ENCODE measurements at regions not wholly inside any gene's neighbourhood (a gene's known extent, or its start where the extent isn't known, plus 50 kb on each side); places are given as distances from the start of the nearest gene placed in this dataset.
"Not testable (repeated sequence)": the region's sequence is repeated elsewhere in the genome, so short reads cannot be mapped to it uniquely, and the experiment has no call there.

- Histone ChIP-seq H3K27ac (ENCODE audit: poor library complexity, severe bottlenecking) (no peak overlapping the region), H3K27me3 (ENCODE audit: insufficient read depth, poor library complexity, severe bottlenecking) (no peaks in the 10 kb centered on the region), H3K4me3 (ENCODE audit: severe bottlenecking) (no peak overlapping the region), H3K9me3 (ENCODE audit: severe bottlenecking) (no peaks in the 10 kb centered on the region), H3K36me3 (ENCODE audit: low read depth) (no peaks in the 10 kb centered on the region), H3K4me1 (ENCODE audit: insufficient read depth, poor library complexity, severe bottlenecking) (no peaks in the 10 kb centered on the region)
- TF ChIP-seq CTCF (IDR thresholded peaks at IDR 0.05; ENCODE audit: poor library complexity, severe bottlenecking): no peak
- ATAC-seq (ENCODE audit: low read depth): no peak; the same call in 2 of the 3 replicates
- DNase-seq (ENCODE audit: low spot score): no peak
Observed at GRCh38 chr4:138775890-138776289, 239.7 kb upstream of the NOCT start.

GRCh38 chr4:138775489-138775888, 240.1 kb upstream of the NOCT start:
- H3K9me3 ChIP-seq (ENCODE audit: severe bottlenecking): no peaks in the 10 kb centered on the region
- ATAC-seq (ENCODE audit: low read depth) (no peak), DNase-seq (ENCODE audit: low spot score) (no peak)
- H3K4me1 ChIP-seq (ENCODE audit: insufficient read depth, poor library complexity, severe bottlenecking): no peaks in the 10 kb centered on the region
- H3K27me3 ChIP-seq (ENCODE audit: insufficient read depth, poor library complexity, severe bottlenecking): no peaks in the 10 kb centered on the region
- no peak for TF ChIP-seq CTCF (IDR thresholded peaks at IDR 0.05; ENCODE audit: poor library complexity, severe bottlenecking)
- H3K27ac ChIP-seq (ENCODE audit: poor library complexity, severe bottlenecking): no peak overlapping the region
- H3K36me3 ChIP-seq (ENCODE audit: low read depth): no peaks in the 10 kb centered on the region
- H3K4me3 ChIP-seq (ENCODE audit: severe bottlenecking): no peak overlapping the region

GRCh38 chr4:138774940-138775339, 240.6 kb upstream of the NOCT start:
- H3K27me3 ChIP-seq (ENCODE audit: insufficient read depth, poor library complexity, severe bottlenecking): no peaks in the 10 kb centered on the region
- no peak overlapping the region for H3K27ac ChIP-seq (ENCODE audit: poor library complexity, severe bottlenecking)
- H3K36me3 ChIP-seq (ENCODE audit: low read depth): no peaks in the 10 kb centered on the region
- no peak for TF ChIP-seq CTCF (IDR thresholded peaks at IDR 0.05; ENCODE audit: poor library complexity, severe bottlenecking)
- H3K9me3 ChIP-seq (ENCODE audit: severe bottlenecking): no peaks in the 10 kb centered on the region
- ATAC-seq (ENCODE audit: low read depth) (no peak), DNase-seq (ENCODE audit: low spot score) (no peak)
- H3K4me3 ChIP-seq (ENCODE audit: severe bottlenecking): no peak overlapping the region
- no peaks in the 10 kb centered on the region for H3K4me1 ChIP-seq (ENCODE audit: insufficient read depth, poor library complexity, severe bottlenecking)

- H3K36me3 ChIP-seq (ENCODE audit: low read depth); ATAC-seq (ENCODE audit: low read depth): not testable (repeated sequence)
Observed at GRCh38 chr4:138774125-138774524, 241.5 kb upstream of the NOCT start.

GRCh38 chr4:138773321-138773720, 242.3 kb upstream of the NOCT start:
- Histone ChIP-seq H3K4me1 (ENCODE audit: insufficient read depth, poor library complexity, severe bottlenecking) (no peaks in the 10 kb centered on the region), H3K36me3 (ENCODE audit: low read depth) (no peaks in the 10 kb centered on the region), H3K4me3 (ENCODE audit: severe bottlenecking) (no peak overlapping the region), H3K27me3 (ENCODE audit: insufficient read depth, poor library complexity, severe bottlenecking) (no peaks in the 10 kb centered on the region), H3K9me3 (ENCODE audit: severe bottlenecking) (no peaks in the 10 kb centered on the region), H3K27ac (ENCODE audit: poor library complexity, severe bottlenecking) (no peak overlapping the region)
- TF ChIP-seq CTCF (IDR thresholded peaks at IDR 0.05; ENCODE audit: poor library complexity, severe bottlenecking): no peak
- no peak for ATAC-seq (ENCODE audit: low read depth)
- DNase-seq (ENCODE audit: low spot score): no peak

More at GRCh38 chr4:138774125-138774524, 241.5 kb upstream of the NOCT start:
- not testable (repeated sequence) for H3K9me3 ChIP-seq (ENCODE audit: severe bottlenecking); H3K4me3 ChIP-seq (ENCODE audit: severe bottlenecking); H3K27me3 ChIP-seq (ENCODE audit: insufficient read depth, poor library complexity, severe bottlenecking); H3K4me1 ChIP-seq (ENCODE audit: insufficient read depth, poor library complexity, severe bottlenecking); H3K27ac ChIP-seq (ENCODE audit: poor library complexity, severe bottlenecking); DNase-seq (ENCODE audit: low spot score)
